ENCODE measurements at regions not wholly inside any gene's neighbourhood (a gene's known extent, or its start where the extent isn't known, plus 50 kb on each side); places are given as distances from the start of the nearest gene placed in this dataset.

DNA sequence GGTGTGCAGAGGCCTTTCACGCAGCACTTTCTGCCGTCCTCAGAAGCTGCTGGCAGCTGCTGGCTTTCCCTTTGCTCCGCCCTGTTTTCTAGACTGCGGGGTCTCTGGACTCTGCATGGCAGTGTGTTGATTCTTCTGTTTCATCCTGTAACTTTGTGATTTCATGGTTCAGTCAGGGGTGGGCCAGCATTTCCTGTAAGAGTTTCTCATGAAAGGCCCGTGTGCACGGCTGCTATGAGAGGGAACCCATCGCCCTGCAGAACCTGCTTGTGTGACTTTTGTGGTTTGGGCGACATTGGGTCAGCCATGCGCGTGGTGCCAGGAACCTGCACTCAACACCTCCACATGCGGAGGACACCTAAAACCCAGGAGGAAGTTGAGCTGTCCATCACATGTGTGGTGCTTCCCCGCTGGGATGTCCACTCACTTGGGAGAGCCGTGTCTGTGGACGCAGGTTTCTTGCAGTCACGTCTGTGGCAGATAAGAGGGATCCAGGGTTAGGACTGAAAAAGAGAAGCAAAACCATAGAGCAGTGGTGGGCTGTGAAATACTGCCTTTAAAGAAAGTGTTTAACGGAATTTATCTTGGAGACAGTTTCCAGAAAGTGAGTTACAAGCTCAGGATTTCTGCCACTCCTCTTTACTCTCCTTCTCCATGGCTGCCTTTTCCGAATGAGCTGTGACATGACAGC is 167.3 kb upstream of the ALKAL2 start:
- no peak for TF ChIP-seq POLR2A (IDR thresholded peaks at IDR 0.05)
- TF ChIP-seq, protein P1, sequence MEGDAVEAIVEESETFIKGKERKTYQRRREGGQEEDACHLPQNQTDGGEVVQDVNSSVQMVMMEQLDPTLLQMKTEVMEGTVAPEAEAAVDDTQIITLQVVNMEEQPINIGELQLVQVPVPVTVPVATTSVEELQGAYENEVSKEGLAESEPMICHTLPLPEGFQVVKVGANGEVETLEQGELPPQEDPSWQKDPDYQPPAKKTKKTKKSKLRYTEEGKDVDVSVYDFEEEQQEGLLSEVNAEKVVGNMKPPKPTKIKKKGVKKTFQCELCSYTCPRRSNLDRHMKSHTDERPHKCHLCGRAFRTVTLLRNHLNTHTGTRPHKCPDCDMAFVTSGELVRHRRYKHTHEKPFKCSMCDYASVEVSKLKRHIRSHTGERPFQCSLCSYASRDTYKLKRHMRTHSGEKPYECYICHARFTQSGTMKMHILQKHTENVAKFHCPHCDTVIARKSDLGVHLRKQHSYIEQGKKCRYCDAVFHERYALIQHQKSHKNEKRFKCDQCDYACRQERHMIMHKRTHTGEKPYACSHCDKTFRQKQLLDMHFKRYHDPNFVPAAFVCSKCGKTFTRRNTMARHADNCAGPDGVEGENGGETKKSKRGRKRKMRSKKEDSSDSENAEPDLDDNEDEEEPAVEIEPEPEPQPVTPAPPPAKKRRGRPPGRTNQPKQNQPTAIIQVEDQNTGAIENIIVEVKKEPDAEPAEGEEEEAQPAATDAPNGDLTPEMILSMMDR (IDR thresholded peaks at IDR 0.05), result no peak
